Right lobe of liver (tissue), 4 donors: ENCODE measurements at regions not wholly inside any gene's neighbourhood (a gene's known extent, or its start where the extent isn't known, plus 50 kb on each side); places are given as distances from the start of the nearest gene placed in this dataset.

ENCODE experiments used
- CTCF ChIP-seq, 4 donors: fragments of 200-600 bp in 3 of 4; fragments of 450-650 bp in 1 of 4; IDR thresholded peaks; one replicate each; pipeline versions ENCODE4 v1.5.1 to v1.8.0; 2016 to 2022; ENCODE audit warnings: antibody characterized with exemption in 4 of 4, mild to moderate bottlenecking in 2 of 4
- POLR2A ChIP-seq: fragments of 450-650 bp; IDR thresholded peaks from one replicate; pipeline ENCODE4 v1.6.1; 2017; ENCODE audit warnings: antibody characterized with exemption, mild to moderate bottlenecking
- donor health status: DM: no; HTN: no; CAD: no.
- donor health status: DM: no; HTN: no; CAD: no.
- donor health status: DM: no; HTN: yes; CAD: no.

DNA sequence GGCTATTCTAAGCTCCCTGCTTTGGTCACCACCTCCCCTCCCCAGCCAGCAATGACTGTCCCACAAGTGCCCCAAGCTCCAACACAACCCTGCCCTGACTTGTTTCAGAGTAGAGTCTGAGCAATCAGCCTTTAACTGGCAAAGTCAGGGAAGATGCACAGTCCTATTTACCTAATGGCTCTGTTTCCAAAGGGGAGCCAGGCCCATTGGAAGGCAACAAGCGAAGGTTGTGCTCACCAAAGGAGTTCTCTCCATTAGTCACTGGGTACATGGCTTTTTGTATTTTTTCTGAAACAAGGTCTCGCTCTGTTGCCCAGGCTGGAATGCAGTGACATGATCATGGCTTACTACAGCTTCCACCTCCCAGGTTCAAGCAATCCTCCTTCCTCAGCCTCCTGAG lies 267.1 kb upstream of the CRY1 start:
- TF ChIP-seq CTCF (IDR thresholded peaks at IDR 0.05) (no peak), POLR2A (no peak)
